ENCODE measurements at regions not wholly inside any gene's neighbourhood (a gene's known extent, or its start where the extent isn't known, plus 50 kb on each side); places are given as distances from the start of the nearest gene placed in this dataset.

DNA sequence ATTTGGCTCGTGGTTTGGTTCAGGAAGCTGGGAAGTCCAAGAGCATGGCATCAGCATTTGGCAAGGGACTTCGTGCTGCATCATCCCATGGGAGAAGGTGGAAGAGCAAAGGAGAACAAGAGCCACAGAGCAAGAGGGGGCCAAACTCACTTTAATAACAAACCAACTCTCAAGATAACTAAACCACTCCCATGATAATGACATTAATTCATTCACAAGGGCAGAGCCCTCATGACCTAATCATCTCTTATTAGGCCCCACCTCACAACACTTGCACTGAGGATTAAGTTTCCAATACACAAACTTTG is 113.4 kb upstream of the ATXN3L start:
- CTCF ChIA-PET, result no interaction called here

DNA sequence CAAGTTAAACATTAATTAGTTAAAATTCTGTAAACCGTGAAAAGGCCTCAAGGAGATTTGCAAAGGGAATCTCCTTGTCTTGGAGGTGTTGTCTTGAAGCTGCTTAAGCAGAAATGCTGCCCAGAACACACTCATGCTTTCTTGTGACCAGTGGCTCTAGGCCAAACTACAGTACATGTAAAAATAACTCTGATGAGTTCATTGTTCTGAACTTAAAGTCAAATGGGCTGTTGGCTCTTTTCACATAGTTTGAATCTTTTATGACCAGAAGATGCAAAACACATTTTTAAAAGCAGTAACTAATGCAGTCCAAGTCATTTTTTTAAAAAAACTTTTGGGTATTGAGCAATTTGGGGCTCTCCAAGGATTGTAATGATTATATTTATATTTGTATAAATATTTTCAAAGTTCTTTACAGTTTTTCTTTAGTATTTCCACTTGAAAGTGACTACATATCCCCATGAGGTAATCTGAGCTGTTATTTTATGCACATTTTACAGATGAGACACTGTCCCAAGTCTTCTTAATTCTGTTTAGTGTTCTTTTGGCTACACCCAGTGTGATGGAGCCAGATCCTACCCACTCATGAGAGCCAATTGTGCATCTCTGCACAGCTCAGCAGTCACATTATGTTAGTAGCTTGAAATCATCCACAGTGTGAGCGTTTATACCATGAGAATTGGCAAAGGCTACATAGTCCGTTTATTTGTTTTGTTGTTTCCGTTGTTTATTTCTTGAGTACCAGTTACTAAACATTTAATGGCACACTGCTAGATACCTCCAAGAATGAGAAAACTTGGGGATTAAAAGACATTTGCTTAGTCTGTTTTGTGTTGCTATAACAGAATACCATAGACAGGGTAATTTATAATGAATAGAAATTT is 112.8 kb upstream of the ATXN3L start:
- ChIA-PET RAD21 (ENCODE audit: low non-redundant PET in 1 of 2, low total read pairs in 2 of 2, uncharacterized antibody in 2 of 2, unreplicated experiment in 2 of 2) (no interaction called here), POLR2A (no interaction called here), CTCF (no interaction called here)
- no TSS peak for BruUV-seq (replicated peaks)
- H3K4me3 ChIP-seq (replicated peaks in 1 of 2; ENCODE audit: low read depth in 1 of 2, low read length in 2 of 2), result no peak overlapping the region
- H3K36me3 ChIP-seq (ENCODE audit: control insufficient read depth in 1 of 2, insufficient read depth in 2 of 2, low read length in 2 of 2), result no peaks in the 10 kb centered on the region
- no peak overlapping the region for H3K9ac ChIP-seq (ENCODE audit: low read length)
- H3K27me3 ChIP-seq (ENCODE audit: insufficient read depth, low read length), result no peaks in the 10 kb centered on the region
- intact Hi-C loops (cut with micrococcal nuclease), result no loop called here
- no peak overlapping the region for H3K4me2 ChIP-seq (ENCODE audit: low read length)
- H4K20me1 ChIP-seq (ENCODE audit: insufficient read depth), result no peaks in the 10 kb centered on the region
- DNase-seq (ENCODE audit: low read depth, low spot score), result no peak
- no peaks in the 10 kb centered on the region for H3K79me2 ChIP-seq (ENCODE audit: insufficient read depth, low read length)
- no peak for ATAC-seq
- TF ChIP-seq EZH2 (IDR thresholded peaks at IDR 0.05) (no peak), POLR2AphosphoS5 (IDR thresholded peaks at IDR 0.05; ENCODE audit: low read depth, low read length) (no peak), ZNF274 (IDR thresholded peaks at IDR 0.05; ENCODE audit: low read depth, low read length) (no peak), JUND (IDR thresholded peaks at IDR 0.05) (no peak), TCF7L2 (IDR thresholded peaks at IDR 0.05; ENCODE audit: borderline replicate concordance, extremely low read depth, insufficient read depth, insufficient read length) (no peak), CBX3 (IDR thresholded peaks at IDR 0.05; ENCODE audit: low read depth) (no peak), EGR1 (IDR thresholded peaks at IDR 0.05; ENCODE audit: low read depth) (no peak), ELF1 (IDR thresholded peaks at IDR 0.05; ENCODE audit: borderline replicate concordance, low read depth) (no peak)
- TF ChIP-seq, protein P1, sequence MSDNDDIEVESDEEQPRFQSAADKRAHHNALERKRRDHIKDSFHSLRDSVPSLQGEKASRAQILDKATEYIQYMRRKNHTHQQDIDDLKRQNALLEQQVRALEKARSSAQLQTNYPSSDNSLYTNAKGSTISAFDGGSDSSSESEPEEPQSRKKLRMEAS (IDR thresholded peaks at IDR 0.05), result no peak
- TF ChIP-seq, protein P2, sequence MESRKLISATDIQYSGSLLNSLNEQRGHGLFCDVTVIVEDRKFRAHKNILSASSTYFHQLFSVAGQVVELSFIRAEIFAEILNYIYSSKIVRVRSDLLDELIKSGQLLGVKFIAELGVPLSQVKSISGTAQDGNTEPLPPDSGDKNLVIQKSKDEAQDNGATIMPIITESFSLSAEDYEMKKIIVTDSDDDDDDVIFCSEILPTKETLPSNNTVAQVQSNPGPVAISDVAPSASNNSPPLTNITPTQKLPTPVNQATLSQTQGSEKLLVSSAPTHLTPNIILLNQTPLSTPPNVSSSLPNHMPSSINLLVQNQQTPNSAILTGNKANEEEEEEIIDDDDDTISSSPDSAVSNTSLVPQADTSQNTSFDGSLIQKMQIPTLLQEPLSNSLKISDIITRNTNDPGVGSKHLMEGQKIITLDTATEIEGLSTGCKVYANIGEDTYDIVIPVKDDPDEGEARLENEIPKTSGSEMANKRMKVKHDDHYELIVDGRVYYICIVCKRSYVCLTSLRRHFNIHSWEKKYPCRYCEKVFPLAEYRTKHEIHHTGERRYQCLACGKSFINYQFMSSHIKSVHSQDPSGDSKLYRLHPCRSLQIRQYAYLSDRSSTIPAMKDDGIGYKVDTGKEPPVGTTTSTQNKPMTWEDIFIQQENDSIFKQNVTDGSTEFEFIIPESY (IDR thresholded peaks at IDR 0.05; ENCODE audit: extremely low read depth, insufficient replicate concordance, low read length), result no peak
- no peak overlapping the region for H3K27ac ChIP-seq (ENCODE audit: low read depth, low read length)
- no peak overlapping the region for H2AFZ ChIP-seq (ENCODE audit: low read depth, low read length, poor library complexity, severe bottlenecking)
- H3K9me2 ChIP-seq (ENCODE audit: insufficient read depth), result no peaks in the 10 kb centered on the region
- H3K4me1 ChIP-seq (ENCODE audit: control insufficient read depth in 1 of 2, insufficient read depth in 2 of 2, low read length in 2 of 2), result peaks cover 7 to 11% of the 10 kb centered on the region in 2 experiments; a peak in 3 of 4 replicates
- H3K9me3 ChIP-seq (ENCODE audit: control insufficient read depth in 1 of 2, insufficient read depth in 1 of 2, low read depth in 1 of 2, low read length in 2 of 2), result no peaks in the 10 kb centered on the region

More for the DNA sequence above, 113.4 kb upstream of the ATXN3L start:
- H3K27me3 ChIP-seq (ENCODE audit: insufficient read depth, low read length), result no peaks in the 10 kb centered on the region
- ATAC-seq (no peak), DNase-seq (ENCODE audit: low read depth, low spot score) (no peak)
- H3K4me2 ChIP-seq (ENCODE audit: low read length), result no peak overlapping the region
- BruUV-seq (replicated peaks), result no TSS peak
- peaks cover 5 to 6% of the 10 kb centered on the region in 2 experiments; a peak in 2 of 4 replicates for H3K4me1 ChIP-seq (ENCODE audit: control insufficient read depth in 1 of 2, insufficient read depth in 2 of 2, low read length in 2 of 2)
- H3K79me2 ChIP-seq (ENCODE audit: insufficient read depth, low read length), result no peaks in the 10 kb centered on the region
- H3K36me3 ChIP-seq (ENCODE audit: control insufficient read depth in 1 of 2, insufficient read depth in 2 of 2, low read length in 2 of 2), result no peaks in the 10 kb centered on the region
- no peaks in the 10 kb centered on the region for H3K9me2 ChIP-seq (ENCODE audit: insufficient read depth)
- POLR2A ChIA-PET, result no interaction called here
- intact Hi-C loops (cut with micrococcal nuclease), result no loop called here
- RAD21 ChIA-PET (ENCODE audit: low non-redundant PET in 1 of 2, low total read pairs in 2 of 2, uncharacterized antibody in 2 of 2, unreplicated experiment in 2 of 2), result no interaction called here
- H4K20me1 ChIP-seq (ENCODE audit: insufficient read depth), result no peaks in the 10 kb centered on the region
- no peak overlapping the region for H3K9ac ChIP-seq (ENCODE audit: low read length)
- H3K27ac ChIP-seq (ENCODE audit: low read depth, low read length), result no peak overlapping the region
- H3K9me3 ChIP-seq (ENCODE audit: control insufficient read depth in 1 of 2, insufficient read depth in 1 of 2, low read depth in 1 of 2, low read length in 2 of 2), result no peaks in the 10 kb centered on the region
- H3K4me3 ChIP-seq (replicated peaks in 1 of 2; ENCODE audit: low read depth in 1 of 2, low read length in 2 of 2), result no peak overlapping the region
- TF ChIP-seq CEBPB (IDR thresholded peaks at IDR 0.05; ENCODE audit: low read depth) (no peak), EZH2 (IDR thresholded peaks at IDR 0.05) (no peak), EGR1 (IDR thresholded peaks at IDR 0.05; ENCODE audit: low read depth) (no peak), SP1 (IDR thresholded peaks at IDR 0.05; ENCODE audit: low read depth) (no peak), ZFX (IDR thresholded peaks at IDR 0.05) (no peak), JUND (IDR thresholded peaks at IDR 0.05) (no peak)
- TF ChIP-seq, protein P1 (IDR thresholded peaks at IDR 0.05), result no peak
- no peak overlapping the region for H2AFZ ChIP-seq (ENCODE audit: low read depth, low read length, poor library complexity, severe bottlenecking)
